ENCODE measurements at regions not wholly inside any gene's neighbourhood (a gene's known extent, or its start where the extent isn't known, plus 50 kb on each side); places are given as distances from the start of the nearest gene placed in this dataset.

DNA sequence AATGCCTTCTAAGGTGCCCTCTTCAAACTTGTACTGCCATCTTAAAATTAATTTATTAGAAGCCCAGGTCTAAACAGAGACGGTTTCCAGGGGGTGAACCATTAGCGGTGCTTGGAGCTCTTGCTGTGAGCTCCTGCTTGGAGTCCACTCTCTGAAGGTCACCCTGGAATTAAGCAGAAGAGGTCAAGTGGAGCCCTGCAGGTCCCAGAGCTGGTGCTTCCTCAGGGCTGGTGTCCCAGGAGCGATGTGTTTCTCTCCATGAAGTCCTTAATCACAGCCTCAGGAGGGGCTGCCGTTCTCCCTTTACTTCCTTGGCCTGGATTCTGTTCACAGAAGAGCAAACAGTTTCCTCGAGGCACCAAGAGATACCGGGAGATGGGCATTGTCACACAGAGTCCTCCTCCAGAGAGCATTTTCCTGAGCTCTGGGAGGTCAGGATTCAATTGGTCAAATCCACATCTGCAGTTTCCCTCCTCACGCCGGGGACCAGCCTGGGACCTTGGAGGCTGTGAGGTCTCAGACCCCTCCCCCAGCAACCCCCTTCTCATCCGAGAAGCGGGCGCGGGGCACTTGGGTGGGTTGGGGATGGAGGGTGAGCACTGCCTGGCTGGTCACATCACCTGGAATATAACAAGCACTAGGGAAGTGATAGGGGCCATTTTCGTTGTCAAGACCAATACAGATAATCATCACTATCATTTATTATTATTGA is 310.4 kb downstream of the AJAP1 start:
- TF ChIP-seq, protein P1, sequence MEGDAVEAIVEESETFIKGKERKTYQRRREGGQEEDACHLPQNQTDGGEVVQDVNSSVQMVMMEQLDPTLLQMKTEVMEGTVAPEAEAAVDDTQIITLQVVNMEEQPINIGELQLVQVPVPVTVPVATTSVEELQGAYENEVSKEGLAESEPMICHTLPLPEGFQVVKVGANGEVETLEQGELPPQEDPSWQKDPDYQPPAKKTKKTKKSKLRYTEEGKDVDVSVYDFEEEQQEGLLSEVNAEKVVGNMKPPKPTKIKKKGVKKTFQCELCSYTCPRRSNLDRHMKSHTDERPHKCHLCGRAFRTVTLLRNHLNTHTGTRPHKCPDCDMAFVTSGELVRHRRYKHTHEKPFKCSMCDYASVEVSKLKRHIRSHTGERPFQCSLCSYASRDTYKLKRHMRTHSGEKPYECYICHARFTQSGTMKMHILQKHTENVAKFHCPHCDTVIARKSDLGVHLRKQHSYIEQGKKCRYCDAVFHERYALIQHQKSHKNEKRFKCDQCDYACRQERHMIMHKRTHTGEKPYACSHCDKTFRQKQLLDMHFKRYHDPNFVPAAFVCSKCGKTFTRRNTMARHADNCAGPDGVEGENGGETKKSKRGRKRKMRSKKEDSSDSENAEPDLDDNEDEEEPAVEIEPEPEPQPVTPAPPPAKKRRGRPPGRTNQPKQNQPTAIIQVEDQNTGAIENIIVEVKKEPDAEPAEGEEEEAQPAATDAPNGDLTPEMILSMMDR (IDR thresholded peaks at IDR 0.05; ENCODE audit: borderline replicate concordance): no peak
- DNase-seq: no peak
- Histone ChIP-seq H3K36me3 (no peaks in the 10 kb centered on the region), H3K4me1 (no peaks in the 10 kb centered on the region), H3K27ac (replicated peaks) (no peak overlapping the region), H3K4me3 (no peak overlapping the region), H3K27me3 (ENCODE audit: low read depth) (peaks cover 86% of the 10 kb centered on the region), H3K9me3 (replicated peaks) (no peaks in the 10 kb centered on the region)
- intact Hi-C loops (cut with micrococcal nuclease): no loop called here

- H3K4me1 ChIP-seq: no peaks in the 10 kb centered on the region
- H3K36me3 ChIP-seq: no peaks in the 10 kb centered on the region
- H3K27ac ChIP-seq (replicated peaks): no peak overlapping the region
- TF ChIP-seq, protein P1 (IDR thresholded peaks at IDR 0.05; ENCODE audit: borderline replicate concordance): no peak
- intact Hi-C loops (cut with micrococcal nuclease): no loop called here
- H3K27me3 ChIP-seq (ENCODE audit: low read depth): peaks cover 91% of the 10 kb centered on the region
- no peak overlapping the region for H3K4me3 ChIP-seq
- no peaks in the 10 kb centered on the region for H3K9me3 ChIP-seq (replicated peaks)
- DNase-seq: no peak
Observed at GRCh38 chr1:4963251-4963650, 308.8 kb downstream of the AJAP1 start.

GRCh38 chr1:4962836-4963235 is 308.4 kb downstream of the AJAP1 start:
- intact Hi-C loops (cut with micrococcal nuclease): no loop called here
- Histone ChIP-seq H3K4me3 (no peak overlapping the region), H3K27me3 (ENCODE audit: low read depth) (peaks cover 91% of the 10 kb centered on the region), H3K9me3 (replicated peaks) (no peaks in the 10 kb centered on the region), H3K27ac (replicated peaks) (no peak overlapping the region), H3K4me1 (no peaks in the 10 kb centered on the region), H3K36me3 (no peaks in the 10 kb centered on the region)
- DNase-seq: no peak
- TF ChIP-seq, protein P1 (IDR thresholded peaks at IDR 0.05; ENCODE audit: borderline replicate concordance): no peak

GRCh38 chr1:4961935-4962645 is 307.7 kb downstream of the AJAP1 start:
- H3K9me3 ChIP-seq (replicated peaks): no peaks in the 10 kb centered on the region
- TF ChIP-seq, protein P1 (IDR thresholded peaks at IDR 0.05; ENCODE audit: borderline replicate concordance): no peak
- DNase-seq: no peak
- no peaks in the 10 kb centered on the region for H3K4me1 ChIP-seq
- H3K36me3 ChIP-seq: no peaks in the 10 kb centered on the region
- intact Hi-C loops (cut with micrococcal nuclease): no loop called here
- no peak overlapping the region for H3K4me3 ChIP-seq
- peaks cover 91% of the 10 kb centered on the region for H3K27me3 ChIP-seq (ENCODE audit: low read depth)
- H3K27ac ChIP-seq (replicated peaks): no peak overlapping the region

GRCh38 chr1:4960782-4961475 is 306.5 kb downstream of the AJAP1 start:
- Histone ChIP-seq H3K27me3 (ENCODE audit: low read depth) (peaks cover 79% of the 10 kb centered on the region), H3K27ac (replicated peaks) (no peak overlapping the region), H3K4me1 (no peaks in the 10 kb centered on the region), H3K4me3 (no peak overlapping the region), H3K36me3 (no peaks in the 10 kb centered on the region), H3K9me3 (replicated peaks) (no peaks in the 10 kb centered on the region)
- TF ChIP-seq, protein P1 (IDR thresholded peaks at IDR 0.05; ENCODE audit: borderline replicate concordance): no peak
- intact Hi-C loops (cut with micrococcal nuclease): no loop called here
- no peak for DNase-seq
